HCT116 (cell line): ENCODE measurements at regions not wholly inside any gene's neighbourhood (a gene's known extent, or its start where the extent isn't known, plus 50 kb on each side); places are given as distances from the start of the nearest gene placed in this dataset.

ENCODE experiments used
- ATAC-seq: fragments of 200-7000 bp; cut with Tn5 transposase; 2 replicates; pipeline ENCODE4 v1.9.1; 2020; ENCODE audit warnings: mild to moderate bottlenecking, moderate library complexity
- BruUV-seq: library from RNA; stranded (reverse); fragments of 400-500 nt; replicated peaks from 2 replicates; lab custom pipeline; 2021; lab: Mats Ljungman, UMichigan
- CTCF ChIA-PET: fragments of 300-600 bp; sonication (Branson Sonifier 250); formaldehyde crosslinking; loops from one replicate; lab custom pipeline; 2021; ENCODE audit warnings: antibody characterized with exemption; lab: Charles Lee
- POLR2A ChIA-PET: fragments of 300-600, 350-600 bp; sonication (Branson Sonifier 250); formaldehyde crosslinking; loops from one replicate; lab custom pipeline; 2021; ENCODE audit warnings: antibody characterized with exemption; lab: Charles Lee
- RAD21 ChIA-PET, 2 experiments: fragments of 300-600 bp; sonication (Branson Sonifier 250); formaldehyde crosslinking; loops; one replicate each; lab custom pipeline; 2023; ENCODE audit warnings: low total read pairs in 2 of 2; ENCODE audit not compliant: uncharacterized antibody in 2 of 2, unreplicated experiment in 2 of 2, low non-redundant PET in 1 of 2; lab: Charles Lee
- DNase-seq: peaks from one replicate; pipeline ENCODE4 v3.0.0-alpha.2; 2010; ENCODE audit warnings: low read depth, low spot score
- H2AFZ ChIP-seq: fragments of 200-600 bp; shearing (Covaris generic), sonication (generic); 2 replicates; pipeline ENCODE4 v1.6.1; 2017; ENCODE audit warnings: low read depth, mixed run types, mixed read lengths, antibody characterized with exemption, low read length; ENCODE audit not compliant: poor library complexity, severe bottlenecking
- H3K27ac ChIP-seq: 2 replicates; pipeline ENCODE4 v1.5.1; 2012; ENCODE audit warnings: low read depth, low read length
- H3K27me3 ChIP-seq: fragments of 200-600 bp; sonication (generic); 2 replicates; pipeline ENCODE4 v1.6.1; 2016; ENCODE audit warnings: mixed run types, low read length, mixed read lengths; ENCODE audit not compliant: insufficient read depth
- H3K36me3 ChIP-seq, 2 experiments: fragments of 200-500 bp in 1 of 2; fragments of 200-600 bp in 1 of 2; sonication (Bioruptor generic) in 1 of 2; sonication (generic) in 1 of 2; 2 replicates each; pipeline versions ENCODE4 v1.5.1 to v1.6.1; 2014 to 2016; ENCODE audit warnings: low read length in 2 of 2, inconsistent platforms in 1 of 2, mixed read lengths in 1 of 2, mixed run types in 1 of 2; ENCODE audit not compliant: insufficient read depth in 2 of 2, control insufficient read depth in 1 of 2
- H3K4me1 ChIP-seq, 2 experiments: fragments of 200-600 bp in 1 of 2; sonication (generic) in 1 of 2; 2 replicates each; pipeline versions ENCODE4 v1.5.1 to v1.6.1; 2012 to 2017; ENCODE audit warnings: low read length in 2 of 2, inconsistent platforms in 1 of 2, mild to moderate bottlenecking in 1 of 2, mixed read lengths in 1 of 2, mixed run types in 1 of 2, moderate library complexity in 1 of 2; ENCODE audit not compliant: insufficient read depth in 2 of 2, control insufficient read depth in 1 of 2
- H3K4me2 ChIP-seq: fragments of 200-600 bp; sonication (generic); 2 replicates; pipeline ENCODE4 v1.6.1; 2017; ENCODE audit warnings: mixed run types, low read length, mixed read lengths
- H3K4me3 ChIP-seq, 2 experiments: fragments of 200-600 bp in 1 of 2; sonication (generic) in 1 of 2; replicated peaks in 1 of 2; 2 replicates each; pipeline ENCODE4 v1.5.1; 2011 to 2016; ENCODE audit warnings: low read length in 2 of 2, control low read depth in 1 of 2, low read depth in 1 of 2, mild to moderate bottlenecking in 1 of 2, mixed read lengths in 1 of 2, mixed run types in 1 of 2
- H3K79me2 ChIP-seq: fragments of 200-600 bp; sonication (generic); 2 replicates; pipeline ENCODE4 v1.6.1; 2017; ENCODE audit warnings: mild to moderate bottlenecking, mixed run types, low read length, moderate library complexity, mixed read lengths; ENCODE audit not compliant: insufficient read depth
- H3K9ac ChIP-seq: fragments of 200-600 bp; sonication (generic); 2 replicates; pipeline ENCODE4 v1.6.1; 2016; ENCODE audit warnings: low read length, mixed read lengths
- H3K9me2 ChIP-seq: fragments of 200-600 bp; sonication (generic), shearing (Covaris generic); 2 replicates; pipeline ENCODE4 v1.6.1; 2017; ENCODE audit warnings: mixed run types, mild to moderate bottlenecking, moderate library complexity; ENCODE audit not compliant: insufficient read depth
- H3K9me3 ChIP-seq, 2 experiments: fragments of 200-500 bp in 1 of 2; fragments of 200-600 bp in 1 of 2; sonication (Bioruptor generic) in 1 of 2; sonication (generic) in 1 of 2; 2 replicates each; pipeline ENCODE4 v1.6.1; 2014 to 2017; ENCODE audit warnings: low read length in 2 of 2, mixed read lengths in 2 of 2, inconsistent platforms in 1 of 2, low read depth in 1 of 2, mild to moderate bottlenecking in 1 of 2, mixed run types in 1 of 2, moderate library complexity in 1 of 2; ENCODE audit not compliant: control insufficient read depth in 1 of 2, insufficient read depth in 1 of 2
- H4K20me1 ChIP-seq: fragments of 200-600 bp; sonication (generic), shearing (Covaris generic); 2 replicates; pipeline ENCODE4 v1.6.1; 2017; ENCODE audit warnings: mixed run types, mild to moderate bottlenecking, moderate library complexity; ENCODE audit not compliant: insufficient read depth
- CBX3 ChIP-seq: IDR thresholded peaks from 2 replicates; pipeline ENCODE4 v1.6.1; 2012; ENCODE audit warnings: low read depth
- EGR1 ChIP-seq: IDR thresholded peaks from 2 replicates; pipeline ENCODE4 v1.6.1; 2012; ENCODE audit warnings: low read depth
- EZH2phosphoT487 ChIP-seq: fragments of 200-600 bp; IDR thresholded peaks from 2 replicates; pipeline ENCODE4 v1.6.1; 2018; ENCODE audit warnings: antibody characterized with exemption, borderline replicate concordance
- FOSL1 ChIP-seq: IDR thresholded peaks from 2 replicates; pipeline ENCODE4 v1.6.1; 2012; ENCODE audit warnings: low read depth
- POLR2A ChIP-seq: IDR thresholded peaks from 2 replicates; pipeline ENCODE4 v1.7.0; 2011; ENCODE audit warnings: borderline replicate concordance; ENCODE audit not compliant: insufficient read depth, insufficient read length; ENCODE audit errors: extremely low read depth
- RAD21 ChIP-seq: IDR thresholded peaks from 2 replicates; pipeline ENCODE4 v1.6.1; 2012; ENCODE audit warnings: low read depth, mild to moderate bottlenecking
- REST ChIP-seq: IDR thresholded peaks from 2 replicates; pipeline ENCODE4 v1.6.1; 2012; ENCODE audit warnings: low read depth
- SIN3A ChIP-seq: IDR thresholded peaks from 2 replicates; pipeline ENCODE4 v1.6.1; 2012; ENCODE audit warnings: low read depth
- SP1 ChIP-seq: IDR thresholded peaks from 2 replicates; pipeline ENCODE4 v1.6.1; 2012; ENCODE audit warnings: low read depth
- SRF ChIP-seq: IDR thresholded peaks from 2 replicates; pipeline ENCODE4 v1.6.1; 2012; ENCODE audit warnings: low read depth
- TCF7L2 ChIP-seq: IDR thresholded peaks from 2 replicates; pipeline ENCODE4 v1.7.0; 2011; ENCODE audit warnings: borderline replicate concordance, inconsistent platforms; ENCODE audit not compliant: insufficient read depth, insufficient read length; ENCODE audit errors: extremely low read depth
- ZBTB33 ChIP-seq: IDR thresholded peaks from 2 replicates; pipeline ENCODE4 v1.6.1; 2011; ENCODE audit warnings: mild to moderate bottlenecking, low read length, moderate library complexity; ENCODE audit not compliant: insufficient replicate concordance; ENCODE audit errors: extremely low read depth
- ZFX ChIP-seq: fragments of 450-650 bp; IDR thresholded peaks from 2 replicates; pipeline ENCODE4 v1.6.1; 2017
- intact Hi-C: fragments of 100-400 bp; cut with micrococcal nuclease; formaldehyde crosslinking; loops from 2 replicates; pipeline ENCODE4 v1.10.0; 2022

- intact Hi-C loops = no loop called here
- RAD21 ChIA-PET = no interaction called here
- POLR2A ChIA-PET = no interaction called here
- Histone ChIP-seq H3K4me2 (no peak overlapping the region), H3K9me2 (no peaks in the 10 kb centered on the region), H3K4me3 (no peak overlapping the region), H3K9me3 (no peaks in the 10 kb centered on the region), H3K4me1 (no peaks in the 10 kb centered on the region), H3K79me2 (no peaks in the 10 kb centered on the region), H3K36me3 (no peaks in the 10 kb centered on the region), H3K9ac (no peak overlapping the region), H3K27ac (no peak overlapping the region), H2AFZ (no peak overlapping the region), H3K27me3 (no peaks in the 10 kb centered on the region), H4K20me1 (no peaks in the 10 kb centered on the region)
- ATAC-seq (no peak), DNase-seq (no peak)
- BruUV-seq = no TSS peak
- TF ChIP-seq ZFX (no peak), SRF (no peak), SIN3A (no peak), EGR1 (no peak), ZBTB33 (no peak), FOSL1 (no peak), REST (no peak), POLR2A (no peak), CBX3 (no peak), RAD21 (no peak), TCF7L2 (no peak), EZH2phosphoT487 (no peak), SP1 (no peak)
- CTCF ChIA-PET = no interaction called here
These were observed 59.5 kb upstream of the PROKR2 start for GRCh38 chr20:5376228-5376627.
